ENCODE measurements at regions not wholly inside any gene's neighbourhood (a gene's known extent, or its start where the extent isn't known, plus 50 kb on each side); places are given as distances from the start of the nearest gene placed in this dataset.

DNA sequence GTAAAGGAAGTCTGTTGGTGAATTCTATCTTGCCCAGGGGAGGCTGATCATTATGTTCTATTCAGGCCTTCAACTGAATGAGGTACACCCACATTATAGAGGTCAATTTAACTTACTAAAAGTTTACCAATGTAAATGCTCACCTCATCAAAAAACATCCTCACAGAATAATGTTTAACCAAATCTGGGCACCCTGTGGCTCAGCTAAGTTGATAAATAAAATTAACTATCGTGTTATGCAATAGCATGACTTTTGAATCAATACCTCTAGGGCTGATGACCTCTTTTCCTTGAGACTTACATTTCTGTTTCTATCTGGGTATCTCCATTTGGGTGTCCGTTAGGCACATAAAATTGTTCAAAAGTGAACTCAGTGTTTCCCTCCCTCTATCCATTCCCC, 203.1 kb downstream of the TEX13C start:
- no peak for TF ChIP-seq CTCF (IDR thresholded peaks at IDR 0.05)
- TF ChIP-seq POLR2A (IDR thresholded peaks at IDR 0.05): no peak
